GM12873 (cell line): ENCODE measurements at regions not wholly inside any gene's neighbourhood (a gene's known extent, or its start where the extent isn't known, plus 50 kb on each side); places are given as distances from the start of the nearest gene placed in this dataset.

Experiments used
- CTCF ChIP-seq: IDR thresholded peaks from 2 replicates; pipeline ENCODE4 v1.5.1; 2012; ENCODE audit warnings: low read depth, mild to moderate bottlenecking, moderate library complexity, low read length, control low read depth; ENCODE audit not compliant: insufficient read depth; ENCODE audit errors: missing control alignments

- TF ChIP-seq CTCF: no peak
Measured at GRCh38 chr10:128612631-128613030, 486.4 kb upstream of the MKI67 start.

- TF ChIP-seq CTCF: no peak
Measured at GRCh38 chr10:128614016-128614605, 487.9 kb upstream of the MKI67 start.

- TF ChIP-seq CTCF: no peak
Measured at GRCh38 chr10:128614802-128615553, 488.8 kb upstream of the MKI67 start.

- no peak for TF ChIP-seq CTCF
Measured at GRCh38 chr10:128617532-128617931, 491.3 kb upstream of the MKI67 start.

- no peak for TF ChIP-seq CTCF
Measured at GRCh38 chr10:128622706-128623105, 496.5 kb upstream of the MKI67 start.

- TF ChIP-seq CTCF: no peak
Measured at GRCh38 chr10:128623776-128624175, 497.6 kb upstream of the MKI67 start.

- no peak for TF ChIP-seq CTCF
Measured at GRCh38 chr10:128624656-128625530, 498.7 kb upstream of the MKI67 start.
